GM12874 (cell line): ENCODE measurements at regions not wholly inside any gene's neighbourhood (a gene's known extent, or its start where the extent isn't known, plus 50 kb on each side); places are given as distances from the start of the nearest gene placed in this dataset.

Source experiments
- TF ChIP-seq, protein P1 (sequence below): IDR thresholded peaks from 2 replicates; pipeline ENCODE4 v1.5.1; 2011; ENCODE audit warnings: low read depth, mild to moderate bottlenecking, control low read depth, low read length, moderate library complexity; ENCODE audit not compliant: insufficient read depth

DNA sequence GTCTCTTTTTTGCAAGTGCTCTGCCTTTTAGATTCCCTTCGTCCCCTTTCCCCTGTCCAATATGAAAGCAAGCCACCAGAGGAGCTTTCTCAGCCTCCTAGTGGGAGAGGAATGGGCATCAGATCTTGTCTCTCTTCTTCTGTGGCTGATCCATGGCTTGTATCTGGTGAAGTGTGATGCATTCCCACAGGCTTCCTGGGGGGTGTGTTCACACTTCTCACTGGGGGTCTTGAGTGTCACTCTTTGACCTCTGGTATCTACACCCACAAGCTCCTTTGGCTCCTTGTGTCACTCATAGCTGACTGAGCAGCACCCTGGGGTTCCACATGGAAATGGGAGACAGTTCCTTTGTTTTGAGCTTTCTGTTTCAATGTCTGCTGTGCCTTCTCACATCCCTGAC lies 411.5 kb downstream of the GADD45G start:
- TF ChIP-seq, protein P1, sequence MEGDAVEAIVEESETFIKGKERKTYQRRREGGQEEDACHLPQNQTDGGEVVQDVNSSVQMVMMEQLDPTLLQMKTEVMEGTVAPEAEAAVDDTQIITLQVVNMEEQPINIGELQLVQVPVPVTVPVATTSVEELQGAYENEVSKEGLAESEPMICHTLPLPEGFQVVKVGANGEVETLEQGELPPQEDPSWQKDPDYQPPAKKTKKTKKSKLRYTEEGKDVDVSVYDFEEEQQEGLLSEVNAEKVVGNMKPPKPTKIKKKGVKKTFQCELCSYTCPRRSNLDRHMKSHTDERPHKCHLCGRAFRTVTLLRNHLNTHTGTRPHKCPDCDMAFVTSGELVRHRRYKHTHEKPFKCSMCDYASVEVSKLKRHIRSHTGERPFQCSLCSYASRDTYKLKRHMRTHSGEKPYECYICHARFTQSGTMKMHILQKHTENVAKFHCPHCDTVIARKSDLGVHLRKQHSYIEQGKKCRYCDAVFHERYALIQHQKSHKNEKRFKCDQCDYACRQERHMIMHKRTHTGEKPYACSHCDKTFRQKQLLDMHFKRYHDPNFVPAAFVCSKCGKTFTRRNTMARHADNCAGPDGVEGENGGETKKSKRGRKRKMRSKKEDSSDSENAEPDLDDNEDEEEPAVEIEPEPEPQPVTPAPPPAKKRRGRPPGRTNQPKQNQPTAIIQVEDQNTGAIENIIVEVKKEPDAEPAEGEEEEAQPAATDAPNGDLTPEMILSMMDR = no peak

DNA sequence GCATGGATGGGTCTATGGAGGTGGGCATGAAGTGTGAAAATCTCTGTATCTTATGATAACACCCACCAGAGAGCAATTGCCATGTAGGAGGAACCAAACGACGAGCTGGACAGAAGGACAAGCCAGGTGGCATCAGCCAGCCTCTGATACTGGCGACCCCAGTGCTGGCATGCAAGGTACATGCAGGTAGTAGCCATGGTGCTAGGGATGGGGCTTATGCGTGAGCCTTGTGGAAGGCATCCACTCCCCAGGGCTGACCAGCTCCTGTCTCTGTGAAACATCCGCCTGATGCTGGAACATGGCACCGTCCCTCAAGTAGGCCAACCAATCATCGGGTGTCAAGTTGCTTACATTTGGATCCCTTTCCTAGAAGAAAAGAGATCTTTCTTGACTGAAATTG lies 412.9 kb downstream of the GADD45G start:
- TF ChIP-seq, protein P1 = no peak

- TF ChIP-seq, protein P1 = no peak
These were observed 413.9 kb downstream of the GADD45G start for GRCh38 chr9:90018688-90019087.

DNA sequence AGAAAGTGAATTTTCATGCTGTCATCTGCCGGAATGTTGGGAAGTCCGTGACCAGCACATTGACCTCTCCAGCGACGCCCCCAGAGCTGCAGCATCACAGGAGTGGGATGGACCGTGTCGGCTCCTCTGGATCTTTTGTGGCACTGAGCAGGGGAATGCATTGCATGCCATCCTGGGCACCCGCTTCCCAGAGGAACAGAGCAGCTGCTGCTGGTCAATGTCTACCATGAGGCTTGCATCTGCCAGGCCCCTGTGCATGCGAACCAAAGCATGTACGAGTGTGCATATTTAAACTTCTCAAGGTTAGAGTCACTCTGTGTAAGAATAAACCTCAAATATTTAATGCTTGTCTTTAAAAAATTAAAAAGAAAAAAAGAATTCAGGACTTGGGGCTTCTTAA lies 414.8 kb downstream of the GADD45G start:
- TF ChIP-seq, protein P1 = no peak

GRCh38 chr9:90020276-90020871 lies 415.6 kb downstream of the GADD45G start:
- TF ChIP-seq, protein P1 = no peak

DNA sequence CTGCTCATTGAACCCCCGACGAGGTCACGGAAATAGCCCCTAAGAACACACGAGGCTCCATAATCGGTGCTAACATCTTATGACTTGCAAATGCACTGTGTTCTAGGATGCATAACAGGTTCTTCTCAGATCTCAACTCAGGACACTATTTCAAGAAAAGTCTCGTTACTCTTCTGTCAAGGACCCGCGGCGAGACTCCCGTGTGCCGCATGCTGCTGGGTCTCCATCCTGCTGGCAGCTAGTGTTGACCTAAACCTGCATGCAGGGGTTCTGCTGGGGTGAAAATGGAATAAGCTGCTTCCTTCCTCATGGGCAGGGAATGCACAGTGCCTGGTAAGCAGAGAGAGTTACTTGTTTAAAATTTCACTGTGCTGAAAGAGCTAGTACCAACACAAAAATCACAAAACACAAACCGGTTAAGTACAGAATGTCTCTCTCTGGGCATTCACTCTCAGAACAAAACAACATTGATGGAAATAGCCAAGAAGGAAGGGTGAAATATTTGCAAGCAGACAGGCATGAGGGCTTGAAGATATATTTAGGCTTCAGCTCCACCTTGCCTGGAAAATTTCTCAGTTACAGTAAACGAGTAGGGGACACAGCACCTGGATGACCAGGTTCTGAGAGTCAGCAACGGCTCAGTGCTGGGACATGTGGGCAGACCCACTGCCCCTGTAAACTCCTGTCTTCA lies 416.5 kb downstream of the GADD45G start:
- TF ChIP-seq, protein P1 = no peak

DNA sequence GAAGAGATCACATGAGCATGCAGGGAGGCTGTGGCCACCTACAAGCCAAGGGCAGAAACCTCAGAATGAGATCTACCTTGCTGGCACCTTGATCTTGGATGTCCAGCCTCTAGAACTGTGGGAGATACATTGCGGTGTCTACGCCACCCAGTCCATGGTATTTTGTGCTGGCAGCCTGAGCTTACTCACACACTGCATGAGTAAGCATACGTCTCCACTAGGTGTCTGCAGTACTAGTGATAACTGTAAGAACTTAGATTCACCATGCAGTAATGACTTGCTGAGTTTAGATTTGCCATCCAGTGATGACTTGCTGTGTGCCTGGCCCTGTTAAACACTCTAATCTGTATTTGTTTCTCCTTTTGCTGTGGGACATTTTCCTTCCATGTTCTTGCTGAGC lies 417.7 kb downstream of the GADD45G start:
- TF ChIP-seq, protein P1 = no peak
